ENCODE measurements at regions not wholly inside any gene's neighbourhood (a gene's known extent, or its start where the extent isn't known, plus 50 kb on each side); places are given as distances from the start of the nearest gene placed in this dataset.
"Not testable (repeated sequence)": the region's sequence is repeated elsewhere in the genome, so short reads cannot be mapped to it uniquely, and the experiment has no call there.

DNA sequence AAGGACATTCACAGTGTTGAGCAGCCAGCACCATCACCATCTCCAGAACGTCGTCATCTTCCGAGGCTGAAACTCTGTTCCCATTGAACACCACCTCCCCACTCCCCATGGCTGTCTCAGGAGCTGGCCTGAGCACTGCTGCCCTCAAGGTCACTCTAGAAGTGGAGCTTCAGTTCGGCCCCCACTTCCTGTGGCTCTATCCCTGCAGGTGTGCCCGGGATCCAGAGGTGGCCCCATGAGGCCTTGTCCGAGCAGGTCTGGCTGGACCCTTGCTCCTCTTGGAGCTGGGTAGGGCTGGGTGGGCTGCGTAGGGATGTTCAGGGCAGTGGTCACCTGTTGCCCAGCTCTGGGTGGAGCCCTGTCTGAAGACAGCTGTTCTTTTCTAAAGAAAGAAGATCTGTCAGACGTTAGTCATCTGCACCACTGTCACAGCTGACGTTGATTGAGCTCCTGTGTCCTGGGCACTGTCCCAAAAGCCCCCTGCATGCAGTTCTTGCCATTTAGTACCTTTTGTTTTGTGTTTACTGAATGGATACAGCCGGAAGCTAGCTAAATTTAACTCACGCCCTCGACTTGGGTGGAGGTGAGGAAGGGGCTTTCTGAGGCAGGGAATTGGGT, 75.5 kb upstream of the CLDN5 start:
- Mint-ChIP-seq H3K4me3 (no peak overlapping the region), H3K4me1 (peaks cover 16% of the 10 kb centered on the region), H3K27ac (no peak overlapping the region), H3K9me3 (no peaks in the 10 kb centered on the region), H3K27me3 (ENCODE audit: insufficient read depth, low read depth) (peaks cover 15% of the 10 kb centered on the region), H3K36me3 (no peaks in the 10 kb centered on the region)
- H3K4me2 ChIP-seq, result no peak overlapping the region
- DNase-seq (ENCODE audit: low spot score), result no peak
- H3K36me3 ChIP-seq, result no peaks in the 10 kb centered on the region
- TF ChIP-seq EZH2 (IDR thresholded peaks at IDR 0.05) (no peak), EZH2phosphoT487 (IDR thresholded peaks at IDR 0.05) (no peak)
- TF ChIP-seq, protein P1, sequence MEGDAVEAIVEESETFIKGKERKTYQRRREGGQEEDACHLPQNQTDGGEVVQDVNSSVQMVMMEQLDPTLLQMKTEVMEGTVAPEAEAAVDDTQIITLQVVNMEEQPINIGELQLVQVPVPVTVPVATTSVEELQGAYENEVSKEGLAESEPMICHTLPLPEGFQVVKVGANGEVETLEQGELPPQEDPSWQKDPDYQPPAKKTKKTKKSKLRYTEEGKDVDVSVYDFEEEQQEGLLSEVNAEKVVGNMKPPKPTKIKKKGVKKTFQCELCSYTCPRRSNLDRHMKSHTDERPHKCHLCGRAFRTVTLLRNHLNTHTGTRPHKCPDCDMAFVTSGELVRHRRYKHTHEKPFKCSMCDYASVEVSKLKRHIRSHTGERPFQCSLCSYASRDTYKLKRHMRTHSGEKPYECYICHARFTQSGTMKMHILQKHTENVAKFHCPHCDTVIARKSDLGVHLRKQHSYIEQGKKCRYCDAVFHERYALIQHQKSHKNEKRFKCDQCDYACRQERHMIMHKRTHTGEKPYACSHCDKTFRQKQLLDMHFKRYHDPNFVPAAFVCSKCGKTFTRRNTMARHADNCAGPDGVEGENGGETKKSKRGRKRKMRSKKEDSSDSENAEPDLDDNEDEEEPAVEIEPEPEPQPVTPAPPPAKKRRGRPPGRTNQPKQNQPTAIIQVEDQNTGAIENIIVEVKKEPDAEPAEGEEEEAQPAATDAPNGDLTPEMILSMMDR (IDR thresholded peaks at IDR 0.05), result no peak
- H4K20me1 ChIP-seq (ENCODE audit: low read depth), result no peaks in the 10 kb centered on the region
- no peak overlapping the region for H3K4me3 ChIP-seq
- H3K9ac ChIP-seq, result no peak overlapping the region
- H3K4me1 ChIP-seq, result no peaks in the 10 kb centered on the region
- H3K79me2 ChIP-seq (ENCODE audit: low read depth), result no peaks in the 10 kb centered on the region
- H3K27ac ChIP-seq, result no peak overlapping the region
- no peaks in the 10 kb centered on the region for H3K27me3 ChIP-seq
- no peaks in the 10 kb centered on the region for H3K9me3 ChIP-seq (ENCODE audit: low read depth)
- no peak overlapping the region for H2AFZ ChIP-seq (replicated peaks)
- H3F3A ChIP-seq (ENCODE audit: low read depth), result no peaks in the 10 kb centered on the region

DNA sequence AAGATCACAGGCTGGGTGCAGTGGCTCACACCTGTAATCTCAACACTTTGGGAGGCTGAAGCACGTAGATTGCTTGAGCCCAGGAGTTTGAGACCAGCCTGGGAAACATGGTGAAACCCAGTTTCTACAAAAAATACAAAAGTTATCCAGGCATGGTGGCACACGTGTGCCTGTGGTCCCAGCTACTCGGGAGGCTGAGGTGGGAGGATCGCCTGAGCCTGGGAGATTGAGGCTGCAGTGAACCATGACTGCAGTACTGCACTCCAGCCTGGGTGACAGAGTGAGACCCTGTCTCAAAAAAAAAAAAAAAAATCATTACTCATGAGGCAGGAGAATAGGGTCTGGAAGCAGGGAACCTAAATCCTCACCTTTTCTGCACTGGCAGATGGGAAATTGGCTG, 79.1 kb upstream of the CLDN5 start:
- H3K79me2 ChIP-seq (ENCODE audit: low read depth); H3K27ac Mint-ChIP-seq; H2AFZ ChIP-seq (replicated peaks); H3K9me3 ChIP-seq (ENCODE audit: low read depth); H3K9ac ChIP-seq; H3F3A ChIP-seq (ENCODE audit: low read depth); H3K4me2 ChIP-seq; H3K36me3 Mint-ChIP-seq; H3K4me3 Mint-ChIP-seq; H3K27me3 ChIP-seq; H3K27ac ChIP-seq; DNase-seq (ENCODE audit: low spot score); H4K20me1 ChIP-seq (ENCODE audit: low read depth); H3K4me1 ChIP-seq; H3K36me3 ChIP-seq; H3K9me3 Mint-ChIP-seq; H3K4me3 ChIP-seq: not testable (repeated sequence)
- H3K27me3 Mint-ChIP-seq (ENCODE audit: insufficient read depth, low read depth), result peaks cover 11% of the 10 kb centered on the region
- peaks cover 11% of the 10 kb centered on the region for H3K4me1 Mint-ChIP-seq

DNA sequence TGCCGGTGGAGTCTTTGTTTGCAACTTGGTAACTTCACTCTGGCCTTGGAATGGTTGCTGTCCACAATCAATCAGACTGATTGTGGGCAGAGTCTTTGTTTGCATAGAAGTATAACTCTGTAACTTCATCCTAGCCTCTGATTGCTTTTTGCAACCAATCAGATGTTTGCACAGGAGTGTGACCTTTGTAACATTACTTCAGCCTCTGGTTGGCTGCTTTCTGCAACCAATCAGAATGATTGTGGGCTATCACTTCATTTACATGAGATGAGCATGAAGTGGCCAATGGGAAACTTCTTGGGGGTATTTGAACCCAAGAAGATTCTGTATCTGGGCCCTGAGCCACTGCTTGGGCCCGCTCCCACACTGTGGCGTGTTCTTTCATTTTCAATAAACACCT, 79.6 kb upstream of the CLDN5 start:
- TF ChIP-seq EZH2phosphoT487 (IDR thresholded peaks at IDR 0.05) (no peak), EZH2 (IDR thresholded peaks at IDR 0.05) (no peak)
- TF ChIP-seq, protein P1 (IDR thresholded peaks at IDR 0.05), result no peak
- Mint-ChIP-seq H3K36me3 (no peaks in the 10 kb centered on the region), H3K27ac (no peak overlapping the region), H3K4me3 (no peak overlapping the region), H3K4me1 (peaks cover 11% of the 10 kb centered on the region), H3K9me3 (no peaks in the 10 kb centered on the region), H3K27me3 (ENCODE audit: insufficient read depth, low read depth) (peaks cover 11% of the 10 kb centered on the region)
- Histone ChIP-seq H3F3A (ENCODE audit: low read depth) (no peaks in the 10 kb centered on the region), H3K4me2 (no peak overlapping the region), H3K9ac (no peak overlapping the region), H2AFZ (replicated peaks) (no peak overlapping the region), H3K27me3 (no peaks in the 10 kb centered on the region), H4K20me1 (ENCODE audit: low read depth) (no peaks in the 10 kb centered on the region), H3K4me3 (no peak overlapping the region), H3K36me3 (no peaks in the 10 kb centered on the region), H3K79me2 (ENCODE audit: low read depth) (no peaks in the 10 kb centered on the region), H3K4me1 (no peaks in the 10 kb centered on the region), H3K27ac (no peak overlapping the region), H3K9me3 (ENCODE audit: low read depth) (no peaks in the 10 kb centered on the region)
- DNase-seq (ENCODE audit: low spot score), result no peak

DNA sequence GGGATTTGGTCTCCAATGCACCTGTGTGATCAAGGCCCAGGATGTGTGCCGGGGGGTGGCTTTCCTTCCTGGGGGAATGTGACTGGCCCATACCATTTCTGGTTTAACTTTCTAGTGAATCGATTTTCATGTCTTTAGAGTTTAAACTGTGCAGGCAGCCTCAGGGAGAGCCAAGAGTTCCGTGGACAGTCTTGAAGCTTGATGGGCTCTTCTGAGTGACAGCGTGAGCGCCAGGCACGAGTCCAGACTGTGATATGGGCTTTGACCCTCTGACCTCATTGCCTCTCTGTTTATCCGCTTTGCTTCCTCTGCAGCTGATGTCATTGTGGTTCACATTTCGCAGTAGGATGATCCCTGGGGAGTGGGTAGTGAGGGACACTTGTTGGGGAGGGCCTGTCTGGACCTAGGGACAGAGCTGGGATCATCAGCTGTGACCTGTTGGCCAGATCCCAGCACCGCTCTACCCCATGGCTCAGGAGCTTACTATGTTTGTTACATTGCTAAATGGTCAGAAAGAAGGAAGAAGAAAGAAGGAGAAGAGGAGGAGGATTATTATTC, 80.6 kb upstream of the CLDN5 start:
- H3K4me1 Mint-ChIP-seq, result peaks cover 11% of the 10 kb centered on the region
- Histone ChIP-seq H2AFZ (replicated peaks) (no peak overlapping the region), H4K20me1 (ENCODE audit: low read depth) (no peaks in the 10 kb centered on the region), H3K4me3 (no peak overlapping the region), H3K4me2 (no peak overlapping the region), H3K36me3 (no peaks in the 10 kb centered on the region), H3K27ac (no peak overlapping the region), H3K9me3 (ENCODE audit: low read depth) (no peaks in the 10 kb centered on the region), H3K27me3 (no peaks in the 10 kb centered on the region), H3F3A (ENCODE audit: low read depth) (no peaks in the 10 kb centered on the region), H3K9ac (no peak overlapping the region), H3K79me2 (ENCODE audit: low read depth) (no peaks in the 10 kb centered on the region), H3K4me1 (no peaks in the 10 kb centered on the region)
- no peaks in the 10 kb centered on the region for H3K9me3 Mint-ChIP-seq
- no peak overlapping the region for H3K27ac Mint-ChIP-seq
- no peak overlapping the region for H3K4me3 Mint-ChIP-seq
- DNase-seq (ENCODE audit: low spot score), result no peak
- peaks cover 9% of the 10 kb centered on the region for H3K27me3 Mint-ChIP-seq (ENCODE audit: insufficient read depth, low read depth)
- TF ChIP-seq, protein P1 (IDR thresholded peaks at IDR 0.05), result no peak
- TF ChIP-seq EZH2 (IDR thresholded peaks at IDR 0.05) (no peak), EZH2phosphoT487 (IDR thresholded peaks at IDR 0.05) (no peak)
- no peaks in the 10 kb centered on the region for H3K36me3 Mint-ChIP-seq
